B cell (primary cell): ENCODE measurements at regions not wholly inside any gene's neighbourhood (a gene's known extent, or its start where the extent isn't known, plus 50 kb on each side); places are given as distances from the start of the nearest gene placed in this dataset.

Experiments used
- ATAC-seq: fragments of 200-7000 bp; cut with Tn5 transposase; one replicate; pipeline ENCODE4 v1.10.0; 2021; ENCODE audit warnings: low read depth, mild to moderate bottlenecking, moderate number of reproducible peaks, moderate library complexity
- CTCF ChIA-PET: fragments of 350-600 bp; sonication (Branson Sonifier 250); formaldehyde crosslinking; loops from one replicate; lab custom pipeline; 2021; ENCODE audit warnings: antibody characterized with exemption, inconsistent platforms; lab: Charles Lee
- POLR2A ChIA-PET: fragments of 350-600 bp; sonication (Branson Sonifier 250); formaldehyde crosslinking; loops from one replicate; lab custom pipeline; 2021; ENCODE audit warnings: antibody characterized with exemption; lab: Charles Lee
- DNase-seq: peaks from one replicate; pipeline ENCODE4 v3.0.0; 2013
- H2AFZ ChIP-seq: 2 replicates; pipeline ENCODE4 v1.6.1; 2012; ENCODE audit warnings: mild to moderate bottlenecking, low read depth, low read length; ENCODE audit not compliant: insufficient read depth, poor library complexity, severe bottlenecking
- H3K27ac ChIP-seq, 2 donors: 1 replicate in 1 of 2; 2 replicates in 1 of 2; pipeline ENCODE4 v1.5.1; 2012 to 2013; ENCODE audit warnings: low read length in 2 of 2, mild to moderate bottlenecking in 2 of 2, moderate library complexity in 1 of 2
- H3K27me3 ChIP-seq, 4 experiments: fragments of 200-600 bp in 1 of 4; sonication (generic) in 1 of 4; replicated peaks in 1 of 4; 1 replicate in 2 of 4; 2 replicates in 2 of 4; pipeline versions ENCODE4 v1.6.1 to v1.7.0; 2013 to 2016; ENCODE audit warnings: low read length in 3 of 4, mild to moderate bottlenecking in 2 of 4, mixed read lengths in 1 of 4, moderate library complexity in 1 of 4; ENCODE audit not compliant: insufficient read depth in 4 of 4, control insufficient read depth in 3 of 4; ENCODE audit errors: control extremely low read depth in 1 of 4
- H3K36me3 ChIP-seq, 2 experiments: replicated peaks in 1 of 2; 1 replicate in 1 of 2; 2 replicates in 1 of 2; pipeline versions ENCODE4 v1.6.1 to v1.7.1; 2013; ENCODE audit warnings: low read length in 1 of 2; ENCODE audit not compliant: insufficient read depth in 2 of 2, control insufficient read depth in 1 of 2; ENCODE audit errors: control extremely low read depth in 1 of 2, extremely low read depth in 1 of 2
- H3K4me1 ChIP-seq, 2 donors: fragments of 200-600 bp in 1 of 2; sonication (generic) in 1 of 2; 1 replicate in 1 of 2; 2 replicates in 1 of 2; pipeline versions ENCODE4 v1.5.1 to v1.6.1; 2013 to 2017; ENCODE audit warnings: low read length in 2 of 2; ENCODE audit not compliant: control insufficient read depth in 2 of 2, insufficient read depth in 2 of 2
- H3K4me2 ChIP-seq: replicated peaks from 2 replicates; pipeline ENCODE3; 2012; ENCODE audit warnings: mild to moderate bottlenecking, low read depth, low read length; ENCODE audit not compliant: poor library complexity, severe bottlenecking
- H3K4me3 ChIP-seq, 5 experiments: fragments of 200-600 bp in 1 of 5; sonication (generic) in 1 of 5; 1 replicate in 3 of 5; 2 replicates in 2 of 5; pipeline versions ENCODE4 v1.5.1 to v1.7.0; 2011 to 2016; ENCODE audit warnings: low read length in 4 of 5, mild to moderate bottlenecking in 4 of 5, low read depth in 2 of 5, control low read depth in 1 of 5, moderate library complexity in 1 of 5; ENCODE audit not compliant: insufficient read depth in 1 of 5; ENCODE audit errors: control extremely low read depth in 1 of 5, extremely low read depth in 1 of 5
- H3K79me2 ChIP-seq: fragments of 200-600 bp; sonication (generic); one replicate; pipeline ENCODE4 v1.6.0; 2016; ENCODE audit warnings: low read length; ENCODE audit not compliant: control insufficient read depth, insufficient read depth
- H3K9ac ChIP-seq: fragments of 200-600 bp; sonication (generic); 2 replicates; pipeline ENCODE4 v1.6.1; 2017; ENCODE audit warnings: mild to moderate bottlenecking, low read length, moderate library complexity
- H3K9me3 ChIP-seq, 3 donors: one replicate each; pipeline versions ENCODE4 v1.6.1 to v1.7.1; 2013; ENCODE audit warnings: low read length in 2 of 3; ENCODE audit not compliant: control insufficient read depth in 2 of 3, insufficient read depth in 1 of 3; ENCODE audit errors: control extremely low read depth in 1 of 3
- H4K20me1 ChIP-seq: 2 replicates; pipeline ENCODE4 v1.6.0; 2012; ENCODE audit warnings: mild to moderate bottlenecking, low read length; ENCODE audit not compliant: insufficient read depth, control insufficient read depth, poor library complexity, severe bottlenecking
- H3K27ac Mint-ChIP-seq: one replicate; pipeline ENCODE4 v1.8.0; 2021; ENCODE audit warnings: mixed read lengths
- H3K27me3 Mint-ChIP-seq: one replicate; pipeline ENCODE4 v1.8.0; 2021; ENCODE audit warnings: mixed read lengths
- H3K4me1 Mint-ChIP-seq: one replicate; pipeline ENCODE4 v1.8.0; 2021; ENCODE audit warnings: mixed read lengths
- H3K4me3 Mint-ChIP-seq: one replicate; pipeline ENCODE4 v1.8.0; 2021; ENCODE audit warnings: mixed read lengths
- H3K9me3 Mint-ChIP-seq: one replicate; pipeline ENCODE4 v1.8.0; 2022; ENCODE audit warnings: mixed read lengths; ENCODE audit not compliant: insufficient read depth
- EZH2 ChIP-seq: IDR thresholded peaks from 2 replicates; pipeline ENCODE4 v1.6.1; 2012; ENCODE audit warnings: borderline replicate concordance, low read depth, mild to moderate bottlenecking, moderate library complexity, low read length; ENCODE audit not compliant: insufficient read depth, poor library complexity, severe bottlenecking
- WGBS: methylation state at CpG from one replicate; pipeline ENCODE4 v1.1.5; 2013; ENCODE audit warnings: missing lambda C conversion rate; ENCODE audit not compliant: insufficient coverage; 5-methylcytosine and 5-hydroxymethylcytosine counted together
- intact Hi-C: fragments of 100-400 bp; cut with micrococcal nuclease; formaldehyde crosslinking; loops from one replicate; pipeline ENCODE4 v1.10.0; 2022
- TF ChIP-seq, protein P1 (sequence below): fragments of 200-600 bp; IDR thresholded peaks from one replicate; pipeline ENCODE4 v1.8.0; 2022; ENCODE audit warnings: antibody characterized with exemption, mild to moderate bottlenecking

DNA sequence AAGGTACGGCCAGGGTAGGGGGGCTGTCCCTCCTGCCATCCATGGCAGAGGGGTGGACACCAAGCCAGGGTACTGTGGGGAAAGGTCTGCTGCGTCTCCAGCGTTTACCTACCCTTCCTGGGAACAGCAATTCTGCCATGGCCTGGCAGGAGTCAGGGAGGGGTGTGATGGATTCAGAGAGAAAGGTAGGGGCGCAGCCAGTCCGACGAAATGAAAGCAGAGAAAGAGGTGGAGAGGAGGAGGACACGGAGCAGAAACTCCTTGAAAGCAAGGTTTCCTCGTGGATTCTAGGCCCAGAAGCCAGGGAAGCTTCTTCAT is 182.9 kb downstream of the ZFP36L2 start:
- peaks cover 0 to 4% of the 10 kb centered on the region in 2 donors for H3K4me1 ChIP-seq
- Mint-ChIP-seq H3K4me1 (peaks cover 9% of the 10 kb centered on the region), H3K27me3 (peaks cover 4% of the 10 kb centered on the region), H3K4me3 (no peak overlapping the region), H3K9me3 (no peaks in the 10 kb centered on the region), H3K27ac (no peak overlapping the region)
- H2AFZ ChIP-seq = no peak overlapping the region
- no peaks in the 10 kb centered on the region for H3K36me3 ChIP-seq
- H3K9me3 ChIP-seq = no peaks in the 10 kb centered on the region
- intact Hi-C loops = no loop called here
- no peaks in the 10 kb centered on the region for H3K27me3 ChIP-seq
- H3K4me3 ChIP-seq = no peak overlapping the region
- H3K27ac ChIP-seq = no peak overlapping the region
- no peak for ATAC-seq
- no peak for DNase-seq
- H3K4me2 ChIP-seq = no peak overlapping the region
- no peak overlapping the region for H3K9ac ChIP-seq
- ChIA-PET CTCF (no interaction called here), POLR2A (no interaction called here)
- no peaks in the 10 kb centered on the region for H3K79me2 ChIP-seq
- H4K20me1 ChIP-seq = no peaks in the 10 kb centered on the region
- 85% methylated on average over 8 of the region's 8 CpGs for WGBS
- TF ChIP-seq, protein P1, sequence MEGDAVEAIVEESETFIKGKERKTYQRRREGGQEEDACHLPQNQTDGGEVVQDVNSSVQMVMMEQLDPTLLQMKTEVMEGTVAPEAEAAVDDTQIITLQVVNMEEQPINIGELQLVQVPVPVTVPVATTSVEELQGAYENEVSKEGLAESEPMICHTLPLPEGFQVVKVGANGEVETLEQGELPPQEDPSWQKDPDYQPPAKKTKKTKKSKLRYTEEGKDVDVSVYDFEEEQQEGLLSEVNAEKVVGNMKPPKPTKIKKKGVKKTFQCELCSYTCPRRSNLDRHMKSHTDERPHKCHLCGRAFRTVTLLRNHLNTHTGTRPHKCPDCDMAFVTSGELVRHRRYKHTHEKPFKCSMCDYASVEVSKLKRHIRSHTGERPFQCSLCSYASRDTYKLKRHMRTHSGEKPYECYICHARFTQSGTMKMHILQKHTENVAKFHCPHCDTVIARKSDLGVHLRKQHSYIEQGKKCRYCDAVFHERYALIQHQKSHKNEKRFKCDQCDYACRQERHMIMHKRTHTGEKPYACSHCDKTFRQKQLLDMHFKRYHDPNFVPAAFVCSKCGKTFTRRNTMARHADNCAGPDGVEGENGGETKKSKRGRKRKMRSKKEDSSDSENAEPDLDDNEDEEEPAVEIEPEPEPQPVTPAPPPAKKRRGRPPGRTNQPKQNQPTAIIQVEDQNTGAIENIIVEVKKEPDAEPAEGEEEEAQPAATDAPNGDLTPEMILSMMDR = no peak
- no peak for TF ChIP-seq EZH2

DNA sequence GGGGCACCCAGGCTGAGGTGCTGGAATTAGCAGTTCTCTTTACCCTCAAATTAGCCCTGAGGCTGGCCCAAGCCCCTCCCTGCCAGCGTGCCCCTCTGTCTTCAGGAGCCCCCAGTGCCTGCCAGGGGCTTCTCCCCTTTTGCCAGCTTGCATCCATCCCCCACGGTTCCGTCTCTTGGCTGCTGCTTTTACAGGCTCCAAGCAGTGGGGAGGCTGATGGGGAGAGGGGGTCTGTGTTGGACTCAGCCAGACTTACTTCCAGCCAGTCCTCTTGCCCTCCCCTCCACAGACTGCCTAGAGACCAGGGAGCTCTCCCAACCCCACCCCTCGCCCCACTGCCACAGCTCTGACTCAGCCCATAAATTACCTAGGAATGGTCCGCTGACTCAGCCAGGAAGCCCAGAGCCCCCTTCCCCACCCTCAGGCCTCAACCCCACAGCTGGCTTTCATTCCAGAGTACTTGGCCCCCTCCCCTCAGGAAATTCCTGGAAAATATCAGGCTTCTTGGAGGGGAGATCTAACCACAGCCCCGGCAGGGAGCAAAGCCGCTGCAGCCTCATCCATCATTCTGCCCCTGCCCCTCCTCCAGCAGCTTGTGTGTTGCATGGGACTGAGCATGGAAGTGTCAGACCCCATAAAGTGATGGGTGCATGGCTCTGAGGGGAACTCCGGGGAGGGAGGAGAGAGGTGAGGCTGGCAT is 184.6 kb downstream of the ZFP36L2 start:
- Histone ChIP-seq H4K20me1 (no peaks in the 10 kb centered on the region), H3K79me2 (no peaks in the 10 kb centered on the region), H2AFZ (no peak overlapping the region), H3K4me3 (no peak overlapping the region), H3K27ac (no peak overlapping the region), H3K27me3 (no peaks in the 10 kb centered on the region), H3K9me3 (no peaks in the 10 kb centered on the region), H3K9ac (no peak overlapping the region), H3K4me2 (no peak overlapping the region), H3K4me1 (peaks cover 0 to 4% of the 10 kb centered on the region in 2 donors), H3K36me3 (no peaks in the 10 kb centered on the region)
- WGBS = 50% methylated on average over 3 of the region's 8 CpGs
- DNase-seq (no peak), ATAC-seq (no peak)
- Mint-ChIP-seq H3K4me3 (no peak overlapping the region), H3K4me1 (peaks cover 3% of the 10 kb centered on the region), H3K27me3 (peaks cover 4% of the 10 kb centered on the region), H3K9me3 (no peaks in the 10 kb centered on the region), H3K27ac (no peak overlapping the region)
- CTCF ChIA-PET = no interaction called here
- POLR2A ChIA-PET = interaction anchor here (0.6 kb wide), 1 partner anchor 25 kb away, joined by 5 read pairs; no protein-coding TSS in a partner anchor
- intact Hi-C loops = no loop called here
- TF ChIP-seq EZH2 = no peak
- TF ChIP-seq, protein P1 = no peak
